ENCODE measurements at regions not wholly inside any gene's neighbourhood (a gene's known extent, or its start where the extent isn't known, plus 50 kb on each side); places are given as distances from the start of the nearest gene placed in this dataset.

- TF ChIP-seq CTCF (IDR thresholded peaks at IDR 0.05; ENCODE audit: insufficient read depth, low read length) (no peak), POLR2AphosphoS5 (IDR thresholded peaks at IDR 0.05; ENCODE audit: low read depth) (no peak)
These were observed 347.6 kb upstream of the SMIM21 start for GRCh38 chr18:75775121-75775520.

Data from HL-60 (cell line).